Neural crest cell (in vitro differentiated cells): ENCODE measurements at regions not wholly inside any gene's neighbourhood (a gene's known extent, or its start where the extent isn't known, plus 50 kb on each side); places are given as distances from the start of the nearest gene placed in this dataset.

Experiments used
- DNase-seq: peaks from one replicate; pipeline ENCODE4 v3.0.0; 2021; ENCODE audit warnings: low read depth, mixed read lengths, low spot score
- H3K27ac Mint-ChIP-seq: one replicate; pipeline ENCODE4 v1.8.0; 2021; ENCODE audit warnings: mild to moderate bottlenecking, mixed read lengths; ENCODE audit not compliant: unreplicated experiment
- H3K27me3 Mint-ChIP-seq: 2 replicates; pipeline ENCODE4 v1.8.0; 2021; ENCODE audit warnings: low read depth, mild to moderate bottlenecking, mixed read lengths
- H3K36me3 Mint-ChIP-seq: 2 replicates; pipeline ENCODE4 v1.8.0; 2021; ENCODE audit warnings: low read depth, mild to moderate bottlenecking, mixed read lengths
- H3K4me1 Mint-ChIP-seq: 2 replicates; pipeline ENCODE4 v1.8.0; 2021; ENCODE audit warnings: mixed read lengths
- H3K4me3 Mint-ChIP-seq: one replicate; pipeline ENCODE4 v1.8.0; 2021; ENCODE audit warnings: mild to moderate bottlenecking, mixed read lengths
- H3K9me3 Mint-ChIP-seq: 2 replicates; pipeline ENCODE4 v1.8.0; 2021; ENCODE audit warnings: mixed read lengths
- TF ChIP-seq, protein P1 (sequence below): fragments of 200-600 bp; sonication (generic); conservative IDR thresholded peaks from 2 replicates; pipeline ENCODE4 v1.5.0; 2021; ENCODE audit warnings: antibody characterized with exemption, mild to moderate bottlenecking

DNA sequence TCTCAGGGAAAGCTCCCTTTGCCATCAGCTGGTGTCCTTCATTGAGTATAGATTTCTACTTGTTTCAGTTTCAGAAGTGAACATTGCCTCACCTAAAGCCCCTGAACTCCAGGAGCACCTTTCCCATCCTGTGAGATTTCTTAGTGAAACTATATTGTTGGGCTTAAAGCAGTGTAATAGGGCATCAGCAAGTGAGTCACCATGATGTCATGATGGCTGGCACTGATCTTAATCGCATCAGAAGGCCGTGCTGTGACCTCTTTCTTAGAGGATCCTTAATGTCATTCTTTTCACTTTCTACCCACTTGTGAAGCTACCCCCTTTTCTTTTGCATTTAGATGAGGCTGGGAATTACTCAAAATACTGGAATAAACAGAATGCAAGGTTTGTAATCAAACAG, 401.3 kb downstream of the MTRR start:
- no peaks in the 10 kb centered on the region for H3K27me3 Mint-ChIP-seq
- TF ChIP-seq, protein P1, sequence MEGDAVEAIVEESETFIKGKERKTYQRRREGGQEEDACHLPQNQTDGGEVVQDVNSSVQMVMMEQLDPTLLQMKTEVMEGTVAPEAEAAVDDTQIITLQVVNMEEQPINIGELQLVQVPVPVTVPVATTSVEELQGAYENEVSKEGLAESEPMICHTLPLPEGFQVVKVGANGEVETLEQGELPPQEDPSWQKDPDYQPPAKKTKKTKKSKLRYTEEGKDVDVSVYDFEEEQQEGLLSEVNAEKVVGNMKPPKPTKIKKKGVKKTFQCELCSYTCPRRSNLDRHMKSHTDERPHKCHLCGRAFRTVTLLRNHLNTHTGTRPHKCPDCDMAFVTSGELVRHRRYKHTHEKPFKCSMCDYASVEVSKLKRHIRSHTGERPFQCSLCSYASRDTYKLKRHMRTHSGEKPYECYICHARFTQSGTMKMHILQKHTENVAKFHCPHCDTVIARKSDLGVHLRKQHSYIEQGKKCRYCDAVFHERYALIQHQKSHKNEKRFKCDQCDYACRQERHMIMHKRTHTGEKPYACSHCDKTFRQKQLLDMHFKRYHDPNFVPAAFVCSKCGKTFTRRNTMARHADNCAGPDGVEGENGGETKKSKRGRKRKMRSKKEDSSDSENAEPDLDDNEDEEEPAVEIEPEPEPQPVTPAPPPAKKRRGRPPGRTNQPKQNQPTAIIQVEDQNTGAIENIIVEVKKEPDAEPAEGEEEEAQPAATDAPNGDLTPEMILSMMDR: no peak
- no peaks in the 10 kb centered on the region for H3K4me1 Mint-ChIP-seq
- peaks cover 3% of the 10 kb centered on the region for H3K36me3 Mint-ChIP-seq
- H3K9me3 Mint-ChIP-seq: peaks cover 9% of the 10 kb centered on the region
- no peak for DNase-seq
- no peak overlapping the region for H3K27ac Mint-ChIP-seq
- H3K4me3 Mint-ChIP-seq: no peak overlapping the region

DNA sequence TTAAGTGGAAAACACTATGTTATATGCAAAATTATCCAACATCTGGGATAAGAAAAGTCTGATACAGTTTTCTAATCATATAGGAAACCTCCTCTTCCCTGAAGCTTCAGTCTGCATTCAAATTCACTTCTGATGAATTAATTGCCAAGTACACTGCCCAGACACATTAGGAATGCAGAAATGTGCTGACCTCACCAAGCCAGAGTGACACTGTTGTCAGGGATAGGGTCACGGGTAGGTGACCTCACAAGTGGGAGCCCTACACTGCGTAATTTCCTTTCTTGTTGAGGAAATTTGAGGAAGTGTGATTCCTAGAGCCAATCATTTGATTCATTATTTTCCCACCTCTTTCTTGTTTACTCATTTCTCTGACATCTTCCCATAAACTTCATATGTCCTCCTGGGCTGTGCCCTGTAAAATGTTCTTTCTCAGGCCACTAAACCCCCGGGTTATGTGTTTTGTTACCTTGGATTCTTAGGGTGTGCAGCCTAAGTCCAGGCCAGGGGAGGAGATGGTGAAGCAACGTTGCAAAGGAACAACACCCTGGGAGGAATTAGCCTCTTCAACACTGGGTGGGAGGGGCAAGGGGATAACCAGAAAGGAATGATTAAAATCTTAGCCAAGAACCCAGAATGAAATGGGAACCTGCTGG, 411.9 kb downstream of the MTRR start:
- TF ChIP-seq, protein P1: no peak
- peaks cover 2% of the 10 kb centered on the region for H3K36me3 Mint-ChIP-seq
- peaks cover 6% of the 10 kb centered on the region for H3K9me3 Mint-ChIP-seq
- H3K4me1 Mint-ChIP-seq: peaks cover 6% of the 10 kb centered on the region
- DNase-seq: no peak
- no peaks in the 10 kb centered on the region for H3K27me3 Mint-ChIP-seq
- H3K27ac Mint-ChIP-seq: no peak overlapping the region
- no peak overlapping the region for H3K4me3 Mint-ChIP-seq

DNA sequence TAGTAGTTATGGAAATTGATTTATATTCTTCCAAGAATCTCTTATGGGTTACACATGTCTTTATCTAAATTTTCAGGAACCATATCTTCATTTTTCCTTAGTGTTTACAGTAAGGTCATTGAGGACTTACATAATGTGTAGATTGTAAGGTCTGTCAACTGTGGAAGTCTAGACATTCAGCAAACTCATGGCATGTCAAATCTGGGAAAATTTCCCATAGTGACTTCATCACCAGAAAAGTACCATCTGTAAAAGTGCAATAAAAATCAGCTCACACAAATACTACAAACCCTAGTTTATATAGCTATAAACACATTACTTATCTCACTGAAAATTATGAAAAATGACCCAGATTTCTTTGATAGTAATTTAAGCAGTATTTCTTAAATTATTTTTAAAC, 419.4 kb downstream of the MTRR start:
- no peaks in the 10 kb centered on the region for H3K4me1 Mint-ChIP-seq
- DNase-seq: no peak
- peaks cover 2% of the 10 kb centered on the region for H3K9me3 Mint-ChIP-seq
- TF ChIP-seq, protein P1: no peak
- H3K4me3 Mint-ChIP-seq: no peak overlapping the region
- H3K27me3 Mint-ChIP-seq: no peaks in the 10 kb centered on the region
- no peak overlapping the region for H3K27ac Mint-ChIP-seq
- no peaks in the 10 kb centered on the region for H3K36me3 Mint-ChIP-seq

DNA sequence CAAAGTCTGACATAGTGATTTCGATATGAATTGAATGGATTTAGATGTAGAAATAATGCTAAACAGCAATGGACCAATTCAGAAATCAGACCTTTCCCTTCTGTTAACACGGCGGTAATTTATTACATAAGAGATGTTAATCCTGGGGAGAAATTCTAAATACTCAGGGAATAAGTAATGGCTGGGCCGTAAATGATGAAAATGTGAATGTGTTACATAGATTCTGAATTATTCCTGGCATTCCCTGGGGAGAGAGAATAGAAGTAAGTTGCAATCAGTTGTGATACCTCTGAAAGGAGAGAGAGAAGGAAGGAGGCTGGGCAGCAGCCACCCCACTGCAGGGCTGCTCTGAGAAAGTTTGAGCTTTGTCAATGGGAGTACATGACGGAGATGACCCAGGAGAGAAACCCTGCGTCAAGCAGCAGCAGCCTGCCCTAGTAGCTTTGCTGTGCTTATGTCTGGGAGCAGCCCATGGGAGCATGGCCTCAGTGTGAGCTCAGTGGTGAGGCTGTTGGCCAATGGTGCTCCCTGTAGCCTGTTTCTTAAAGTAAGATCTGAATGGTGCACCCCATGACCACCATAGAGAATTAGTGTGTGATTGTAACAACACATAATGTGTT, 420.1 kb downstream of the MTRR start:
- Mint-ChIP-seq H3K4me3 (no peak overlapping the region), H3K9me3 (peaks cover 2% of the 10 kb centered on the region), H3K27me3 (no peaks in the 10 kb centered on the region), H3K4me1 (no peaks in the 10 kb centered on the region), H3K27ac (no peak overlapping the region), H3K36me3 (no peaks in the 10 kb centered on the region)
- TF ChIP-seq, protein P1: no peak
- no peak for DNase-seq

DNA sequence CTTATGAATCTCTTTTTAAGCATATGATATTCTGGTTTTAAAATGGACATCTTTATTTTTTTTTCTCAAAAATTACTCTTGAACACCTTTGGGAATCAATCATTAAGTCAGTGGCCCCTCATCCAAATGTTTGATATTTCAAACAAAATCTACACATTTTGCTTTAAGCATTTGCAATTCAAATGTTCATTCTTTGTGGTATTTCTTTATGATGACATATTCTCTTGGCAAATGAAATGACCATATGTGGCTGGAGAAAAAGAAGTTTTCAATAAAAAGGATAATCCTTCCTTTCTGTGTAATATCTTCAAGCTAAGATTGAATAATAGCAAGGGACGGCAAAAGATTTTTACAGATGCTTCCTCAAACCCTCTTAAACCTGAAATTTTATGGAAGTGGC, 420.8 kb downstream of the MTRR start:
- Mint-ChIP-seq H3K4me1 (no peaks in the 10 kb centered on the region), H3K4me3 (no peak overlapping the region), H3K36me3 (no peaks in the 10 kb centered on the region), H3K9me3 (peaks cover 2% of the 10 kb centered on the region), H3K27ac (no peak overlapping the region), H3K27me3 (no peaks in the 10 kb centered on the region)
- TF ChIP-seq, protein P1: no peak
- DNase-seq: no peak
